HG03039 (cell line): ENCODE measurements at regions not wholly inside any gene's neighbourhood (a gene's known extent, or its start where the extent isn't known, plus 50 kb on each side); places are given as distances from the start of the nearest gene placed in this dataset.
"Not testable (repeated sequence)": the region's sequence is repeated elsewhere in the genome, so short reads cannot be mapped to it uniquely, and the experiment has no call there.

Experiments used
- ATAC-seq: cut with Tn5 transposase; IDR thresholded peaks from one replicate; pipeline ENCODE4 v1.9.1; 2021; ENCODE audit warnings: mild to moderate bottlenecking, moderate library complexity; ENCODE audit not compliant: unreplicated experiment

DNA sequence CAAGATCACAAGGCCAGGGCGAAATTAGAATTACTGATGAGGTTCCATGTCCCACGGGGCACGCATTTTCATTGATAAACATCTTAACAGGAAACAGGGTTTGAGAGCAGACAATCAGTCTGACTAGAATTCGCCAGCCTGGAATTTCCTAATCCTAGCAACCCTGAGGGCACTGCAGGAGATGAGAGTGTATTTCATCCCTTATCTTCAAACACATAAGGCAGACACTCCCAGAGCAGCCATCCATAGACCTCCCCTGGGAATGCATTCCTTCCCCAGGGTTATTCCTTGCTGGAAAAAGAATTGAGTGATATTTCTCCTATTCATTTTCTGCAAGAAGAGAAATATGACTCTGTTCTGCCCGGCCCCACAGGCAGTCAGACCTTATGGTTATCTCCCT lies 821.7 kb downstream of the MAT2B start:
- not testable (repeated sequence) for ATAC-seq

DNA sequence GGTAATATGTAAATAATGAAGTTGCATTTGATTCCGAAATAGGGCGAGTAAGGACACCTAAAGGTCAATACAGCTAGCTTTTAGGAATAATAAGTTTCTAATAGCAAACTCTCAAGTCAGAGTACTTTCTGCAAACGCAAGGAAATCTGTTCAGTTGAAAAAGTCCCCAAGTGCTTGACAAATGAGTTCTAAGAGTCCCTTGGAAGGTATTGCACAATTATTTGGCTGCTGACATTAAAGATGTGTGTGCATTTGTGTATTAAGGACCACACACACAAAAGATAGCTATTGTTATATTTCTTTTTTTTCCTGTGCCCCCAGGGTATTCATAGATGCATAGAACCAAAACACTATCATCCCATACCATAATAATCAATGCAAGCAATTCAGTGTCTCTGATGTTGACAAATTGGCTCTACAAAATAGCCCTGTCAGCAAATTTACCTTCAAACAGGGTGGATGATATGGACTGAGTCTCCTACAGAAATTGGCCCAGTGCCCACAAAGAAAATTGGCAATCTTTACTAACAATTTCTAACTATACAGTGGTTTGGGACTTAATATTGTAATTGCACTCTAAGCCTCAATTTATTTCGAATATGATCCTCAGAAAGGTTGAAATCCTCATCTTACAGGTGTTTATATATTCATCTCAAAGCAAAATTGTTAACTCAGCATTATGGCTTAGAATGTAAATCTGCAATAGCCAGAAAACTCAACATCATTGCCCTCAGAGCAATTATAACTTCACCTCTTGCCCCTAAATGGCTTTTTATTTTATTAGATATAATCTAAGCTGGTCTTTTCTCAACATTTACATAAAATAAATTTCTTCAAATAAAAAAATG lies 827.2 kb downstream of the MAT2B start:
- no peak for ATAC-seq

DNA sequence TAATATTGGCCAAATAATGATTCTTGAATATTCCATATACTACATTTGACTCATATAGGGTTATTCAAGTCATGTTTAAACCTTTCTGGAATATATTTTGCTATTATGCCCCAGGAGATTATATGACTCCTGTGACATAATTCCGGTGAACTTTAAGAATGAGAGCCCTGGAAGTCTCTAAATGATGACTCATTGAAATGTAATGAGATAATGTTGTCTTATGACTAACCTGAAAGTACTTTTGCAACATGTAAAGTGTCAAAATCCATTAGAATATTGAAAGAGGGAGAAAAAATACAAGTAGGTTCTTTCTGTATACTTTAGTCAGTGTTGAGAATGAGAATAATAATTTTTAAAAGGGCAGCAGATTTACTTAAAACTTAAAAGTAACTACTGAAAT lies 830.4 kb downstream of the MAT2B start:
- peak; percentile 48 for ATAC-seq

DNA sequence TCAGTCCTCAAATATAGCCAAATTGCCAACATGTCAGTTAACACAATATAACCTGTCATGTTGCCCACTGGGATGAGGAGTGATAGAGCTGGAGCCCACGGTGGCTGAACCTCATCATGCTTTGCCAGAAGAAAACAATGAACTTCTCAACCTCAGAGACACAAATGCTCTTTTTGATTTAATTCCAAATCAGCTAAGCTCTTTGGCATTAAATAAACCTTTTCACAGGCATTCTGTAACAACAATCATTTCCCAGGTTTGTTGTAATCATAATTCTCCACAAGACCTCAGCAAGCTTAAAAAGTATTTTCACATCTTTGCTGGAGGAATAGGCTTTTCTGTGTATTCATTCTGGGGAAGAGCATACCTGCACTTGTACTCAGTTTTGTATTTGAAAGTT lies 830.9 kb downstream of the MAT2B start:
- ATAC-seq, result peak; percentile 9

DNA sequence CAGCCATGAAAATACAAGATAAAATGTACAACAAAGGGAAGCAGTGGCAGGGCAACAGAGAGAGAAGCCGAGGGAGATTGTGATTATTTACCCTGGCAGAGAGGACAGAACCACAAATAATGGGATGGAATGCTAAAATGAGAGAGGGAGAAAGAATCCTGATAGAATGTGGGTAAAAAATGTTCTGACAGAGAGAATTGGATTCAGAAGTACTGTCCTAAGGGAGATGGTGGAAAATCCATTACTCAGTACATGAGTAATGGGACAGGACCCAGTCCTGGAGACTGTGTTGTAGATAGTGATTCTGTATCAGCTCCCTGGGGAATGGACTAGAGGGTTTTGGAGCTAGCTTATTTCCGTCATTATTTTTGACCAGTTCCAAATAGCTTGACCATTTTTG lies 831.5 kb downstream of the MAT2B start:
- no peak for ATAC-seq

DNA sequence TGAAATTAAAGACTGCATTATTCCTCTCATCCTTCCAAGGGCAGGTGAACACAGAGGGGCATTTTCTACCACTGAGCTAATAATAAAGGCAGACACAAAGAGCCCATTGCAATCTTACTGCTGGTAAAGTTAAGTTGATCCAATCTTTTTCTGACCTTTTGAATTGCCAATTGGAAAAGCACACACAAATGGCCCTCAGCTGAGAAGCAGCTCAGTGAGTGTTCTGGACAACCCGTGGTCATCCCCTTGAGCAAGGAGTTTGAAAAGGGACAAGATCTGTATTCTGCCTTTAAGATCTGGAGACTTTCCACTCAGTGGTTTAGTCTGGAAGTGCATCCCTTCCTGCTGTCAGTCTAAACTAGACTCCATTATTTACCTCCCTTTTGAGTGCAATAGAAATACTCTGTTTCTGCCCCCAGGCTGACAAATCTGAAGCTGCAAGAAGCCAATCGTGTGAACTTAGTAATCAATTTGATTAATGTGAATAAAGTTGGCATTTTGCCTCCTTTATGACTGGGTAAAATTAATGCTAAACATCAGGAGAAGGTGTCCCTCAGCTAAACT lies 835.7 kb downstream of the MAT2B start:
- ATAC-seq, result no peak

DNA sequence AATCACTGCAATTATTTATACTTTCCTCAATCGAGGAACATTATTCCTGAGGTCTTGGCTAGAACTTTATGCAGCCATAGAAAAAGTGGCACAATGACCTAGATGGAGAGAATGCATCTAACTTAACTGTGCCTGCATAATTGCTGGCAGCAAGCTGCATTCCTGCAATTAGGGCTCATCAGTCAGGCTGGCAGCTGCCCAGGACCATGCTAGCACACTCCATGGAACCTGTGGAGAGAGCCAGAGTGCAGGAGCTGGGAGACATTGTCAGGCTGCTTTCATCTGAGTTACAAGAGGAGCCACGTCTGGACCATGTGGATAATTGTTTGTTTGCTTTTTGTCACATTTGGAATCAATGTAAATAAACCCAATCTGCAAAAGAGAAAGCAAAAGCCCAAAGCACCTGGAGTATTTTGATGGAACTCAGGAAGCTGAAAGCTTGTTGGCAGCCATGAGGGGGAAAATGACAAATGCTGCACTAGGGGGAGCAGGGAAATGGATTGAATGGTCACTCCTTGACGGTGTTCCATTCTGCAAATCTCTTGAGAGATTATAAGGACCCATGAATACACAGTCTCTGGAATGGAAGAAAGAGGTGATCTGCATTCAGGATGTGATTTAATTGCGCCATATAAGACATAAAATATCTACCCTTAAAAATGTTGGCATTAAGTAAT lies 839.9 kb downstream of the MAT2B start:
- no peak for ATAC-seq

DNA sequence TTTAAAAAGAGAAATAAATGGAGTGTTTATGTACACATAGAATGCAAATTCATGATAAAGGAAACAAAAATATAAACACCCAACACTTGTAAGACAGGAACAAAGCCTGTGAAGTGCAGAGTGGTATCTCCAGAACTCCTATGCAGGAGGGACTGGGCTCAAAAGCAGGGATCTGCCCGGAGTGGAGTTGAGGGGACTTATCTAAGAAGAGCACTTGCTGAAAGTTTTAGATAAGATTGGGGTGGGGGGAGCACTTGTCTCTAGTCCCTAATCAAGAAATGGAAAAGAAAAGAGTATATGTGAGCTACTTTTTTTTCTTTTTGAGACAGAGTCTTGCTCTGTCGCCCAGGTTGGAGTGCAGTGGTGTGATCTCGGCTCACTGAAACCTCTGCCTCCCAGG lies 840.4 kb downstream of the MAT2B start:
- ATAC-seq, result no peak

DNA sequence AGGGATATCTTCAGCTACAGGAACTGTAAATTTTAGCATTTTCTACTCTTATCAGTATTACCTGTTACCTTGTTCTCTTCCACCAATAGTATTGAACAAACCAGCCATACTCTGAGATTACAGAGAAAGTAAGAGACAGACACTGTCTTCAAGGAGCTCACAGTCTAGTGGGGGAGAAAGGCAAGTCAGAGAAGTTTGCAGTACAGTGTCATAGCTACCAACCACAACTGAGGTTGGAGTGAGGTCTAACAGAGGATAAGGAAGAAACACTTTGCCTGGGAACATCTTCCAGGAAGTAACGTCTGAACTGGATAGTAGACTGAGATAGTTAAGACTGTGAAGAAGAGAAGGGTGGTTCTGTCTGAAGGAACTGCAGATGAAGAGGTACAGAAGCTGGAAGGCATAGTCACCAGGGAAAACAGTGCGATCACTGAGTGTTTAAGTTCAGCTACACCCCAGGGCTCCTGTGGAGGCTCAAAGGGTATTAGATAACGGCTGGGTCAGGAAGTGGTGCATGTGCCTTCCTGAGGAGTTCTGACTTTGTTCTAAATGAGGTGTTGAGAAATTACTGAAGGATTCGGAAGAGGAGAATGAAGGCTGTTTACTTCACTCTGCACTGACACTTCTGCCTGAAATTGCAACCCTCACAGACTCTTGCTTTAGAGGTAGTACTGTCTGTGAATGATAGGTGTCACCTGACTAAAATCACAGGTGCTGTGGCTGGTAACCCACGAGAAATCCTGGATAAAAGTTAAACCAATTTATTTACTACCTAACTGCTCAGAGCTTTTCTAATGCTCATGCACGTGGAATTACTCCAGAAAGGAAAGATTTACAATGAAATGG lies 841.6 kb downstream of the MAT2B start:
- ATAC-seq, result no peak

DNA sequence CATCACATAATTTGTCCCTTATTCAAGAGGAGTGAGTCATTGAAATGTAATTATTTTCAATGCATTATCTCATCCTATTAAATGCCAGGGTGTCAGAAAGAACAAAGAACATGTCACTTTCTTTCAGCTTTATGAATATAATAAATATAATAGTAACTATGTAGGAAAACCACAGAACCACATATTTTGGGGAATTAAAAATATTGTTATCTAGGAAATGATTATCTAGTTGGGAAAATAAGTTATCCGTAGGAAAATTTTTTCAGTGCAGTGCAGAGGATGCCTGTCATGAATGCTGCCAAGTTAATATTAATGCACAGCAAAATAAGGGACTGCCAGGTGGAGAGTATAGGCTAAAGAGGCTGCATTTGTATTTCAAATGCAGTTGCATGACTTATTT lies 844.8 kb downstream of the MAT2B start:
- ATAC-seq, result no peak

DNA sequence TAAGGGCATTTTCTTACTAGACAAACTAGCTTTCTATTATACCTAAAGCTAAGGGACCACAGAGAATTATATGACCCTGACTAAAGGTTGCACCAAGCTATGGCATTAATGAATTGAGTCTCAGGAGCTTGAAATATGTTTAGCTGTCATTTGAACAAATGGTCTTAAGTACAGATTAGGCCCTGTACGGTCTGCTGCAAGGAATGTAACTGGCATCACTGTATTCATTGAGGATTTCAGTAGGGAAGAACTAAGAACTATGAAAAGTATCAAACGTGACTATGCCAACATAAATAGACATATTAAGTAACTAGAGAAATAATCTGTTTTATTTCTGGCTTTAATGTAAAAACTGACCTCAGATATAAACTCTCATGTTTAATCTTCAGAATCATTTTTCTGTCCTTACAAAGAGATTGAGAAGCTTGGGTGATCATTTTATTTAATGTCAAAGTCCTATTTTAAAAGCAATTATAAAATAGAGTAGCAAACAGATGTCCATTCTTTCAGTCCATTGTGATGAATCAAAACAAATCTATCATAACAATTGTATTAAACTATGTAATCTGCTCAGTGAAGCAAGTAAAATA lies 845.9 kb downstream of the MAT2B start:
- ATAC-seq, result no peak

DNA sequence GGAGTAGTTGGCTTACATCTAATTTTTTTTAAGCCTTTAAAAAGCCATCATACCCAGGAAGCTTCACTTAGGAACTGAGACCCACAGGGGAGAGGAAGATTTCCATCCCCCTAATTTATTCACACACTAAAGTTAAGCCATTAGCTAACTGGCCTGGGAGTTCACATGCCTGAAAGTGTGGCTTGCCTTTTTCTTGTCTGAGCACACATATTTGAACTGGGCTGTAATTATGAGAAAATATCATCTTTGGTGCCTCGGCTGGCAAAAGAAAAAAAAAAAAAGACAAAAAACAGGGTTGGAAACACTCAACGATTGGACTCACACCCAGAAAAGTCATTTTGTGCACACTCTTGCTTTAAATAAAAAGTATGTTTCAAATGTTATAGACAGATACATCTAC lies 847.3 kb downstream of the MAT2B start:
- ATAC-seq, result no peak

DNA sequence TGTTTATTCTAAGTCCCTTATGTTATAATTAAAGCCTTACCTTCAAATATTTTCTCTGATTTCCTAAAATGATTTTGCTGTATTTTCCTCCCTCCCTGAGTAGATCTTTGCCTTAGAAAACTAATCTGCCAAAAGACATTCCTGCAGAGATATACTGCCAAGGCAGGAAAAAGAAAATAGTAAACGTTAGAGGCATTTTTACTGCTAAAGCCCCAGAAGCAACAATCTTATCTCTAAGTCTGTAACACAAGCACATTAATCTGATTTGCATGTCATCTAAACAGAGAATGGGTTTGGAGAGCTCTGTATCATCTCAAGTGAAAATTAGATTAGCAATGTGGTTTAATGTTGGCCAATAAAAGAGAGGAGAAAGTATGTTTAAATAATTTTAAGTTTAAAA lies 847.7 kb downstream of the MAT2B start:
- ATAC-seq, result no peak

DNA sequence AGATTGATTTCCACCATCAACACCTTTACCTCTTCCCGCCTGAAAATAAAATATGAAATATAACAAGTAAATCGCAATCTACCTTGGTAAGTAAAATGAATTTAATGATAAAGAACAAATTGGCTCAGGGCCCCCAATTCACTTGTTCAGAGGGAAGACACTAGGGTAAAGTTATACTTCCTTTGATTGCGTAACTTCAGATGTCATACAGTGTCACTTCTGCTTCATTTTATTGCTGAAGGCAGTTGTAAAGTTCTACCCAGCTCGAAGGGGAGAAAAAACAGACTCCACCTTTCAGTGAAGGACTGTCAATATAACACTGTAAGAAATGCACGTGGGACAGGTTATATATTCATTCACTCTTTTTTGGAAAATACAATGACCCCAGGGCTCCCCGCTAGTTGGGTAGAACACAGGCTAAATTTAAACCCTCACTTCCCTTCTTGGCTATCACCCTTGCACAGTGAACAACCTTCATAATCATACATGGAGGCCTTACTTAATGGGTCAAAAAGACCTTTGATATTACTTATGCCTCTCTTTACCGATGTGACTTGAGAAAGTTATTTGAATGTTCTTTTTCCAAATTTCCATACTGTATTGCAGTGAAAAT lies 848.8 kb downstream of the MAT2B start:
- no peak for ATAC-seq

DNA sequence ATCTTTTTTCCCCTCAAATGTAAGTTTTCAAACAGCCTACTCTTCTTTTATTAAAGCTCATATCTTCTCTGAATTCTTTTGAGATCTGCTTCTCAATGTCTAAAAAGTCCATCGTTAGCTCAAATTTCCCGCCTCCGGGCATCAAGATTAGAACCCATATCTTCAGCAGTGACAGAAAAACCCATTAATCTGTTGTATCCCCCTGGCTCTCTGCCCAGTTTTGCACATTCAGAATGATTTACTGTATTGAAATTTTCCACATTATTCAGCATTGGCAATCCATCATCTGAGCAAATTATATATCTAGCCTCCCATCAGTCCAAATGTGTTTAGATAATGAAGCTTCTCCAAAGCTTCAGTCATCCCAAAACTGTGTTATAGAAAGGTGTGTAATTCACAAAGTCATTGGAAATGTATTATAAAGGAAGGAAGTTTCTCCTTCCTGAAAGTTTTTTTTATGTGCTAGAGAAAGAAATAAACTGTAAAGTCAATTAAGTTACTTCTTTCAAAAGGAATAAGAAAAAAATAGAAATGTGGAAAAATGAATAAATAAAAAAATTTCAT lies 849.9 kb downstream of the MAT2B start:
- ATAC-seq, result no peak

DNA sequence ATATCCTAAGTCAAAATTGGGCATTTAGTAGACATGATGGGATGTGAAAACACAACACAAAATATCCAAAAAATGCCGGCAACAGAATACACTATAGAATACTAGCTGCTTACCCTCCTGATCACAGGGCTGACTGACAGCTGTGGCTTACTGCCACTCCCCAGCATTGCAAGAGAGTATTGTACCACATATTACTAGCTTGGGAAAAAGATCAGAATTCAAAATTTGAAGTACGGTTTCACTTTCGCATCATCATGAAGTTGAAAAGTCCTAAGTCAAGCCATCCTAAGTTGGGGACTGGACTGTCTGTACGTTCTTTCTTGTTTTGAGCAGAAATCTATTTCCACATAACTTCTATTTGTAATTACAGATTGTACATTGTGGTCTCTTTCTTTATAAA lies 851.4 kb downstream of the MAT2B start:
- ATAC-seq, result no peak

DNA sequence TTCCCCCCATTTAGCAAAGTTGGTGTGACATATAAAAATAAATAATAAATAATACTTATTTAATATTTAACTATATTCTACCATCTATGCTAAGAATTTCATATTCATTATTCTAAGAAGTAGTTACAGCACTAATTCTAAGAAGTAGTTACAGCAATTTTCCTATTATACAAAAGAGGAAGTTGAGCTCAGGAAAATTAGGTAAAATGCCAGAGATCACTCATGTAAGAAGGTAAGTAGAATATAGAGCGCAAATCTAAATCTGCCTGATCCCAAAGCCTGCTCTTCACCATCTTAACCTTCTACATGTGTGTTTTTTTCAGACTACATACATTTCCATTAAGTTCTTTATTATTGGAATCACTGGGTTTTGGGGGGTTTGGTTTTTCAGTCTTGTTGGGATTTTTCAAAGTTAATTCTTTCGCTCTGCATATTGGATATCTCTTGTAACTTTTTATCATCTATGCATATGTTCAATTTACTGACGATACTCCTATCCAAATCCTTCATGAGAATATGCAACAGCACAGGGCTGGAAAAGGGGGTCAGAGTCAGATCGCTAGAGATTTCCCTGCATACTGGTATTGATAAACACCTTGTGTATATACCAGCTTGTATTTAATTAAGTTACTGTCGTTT lies 852.1 kb downstream of the MAT2B start:
- ATAC-seq, result no peak

DNA sequence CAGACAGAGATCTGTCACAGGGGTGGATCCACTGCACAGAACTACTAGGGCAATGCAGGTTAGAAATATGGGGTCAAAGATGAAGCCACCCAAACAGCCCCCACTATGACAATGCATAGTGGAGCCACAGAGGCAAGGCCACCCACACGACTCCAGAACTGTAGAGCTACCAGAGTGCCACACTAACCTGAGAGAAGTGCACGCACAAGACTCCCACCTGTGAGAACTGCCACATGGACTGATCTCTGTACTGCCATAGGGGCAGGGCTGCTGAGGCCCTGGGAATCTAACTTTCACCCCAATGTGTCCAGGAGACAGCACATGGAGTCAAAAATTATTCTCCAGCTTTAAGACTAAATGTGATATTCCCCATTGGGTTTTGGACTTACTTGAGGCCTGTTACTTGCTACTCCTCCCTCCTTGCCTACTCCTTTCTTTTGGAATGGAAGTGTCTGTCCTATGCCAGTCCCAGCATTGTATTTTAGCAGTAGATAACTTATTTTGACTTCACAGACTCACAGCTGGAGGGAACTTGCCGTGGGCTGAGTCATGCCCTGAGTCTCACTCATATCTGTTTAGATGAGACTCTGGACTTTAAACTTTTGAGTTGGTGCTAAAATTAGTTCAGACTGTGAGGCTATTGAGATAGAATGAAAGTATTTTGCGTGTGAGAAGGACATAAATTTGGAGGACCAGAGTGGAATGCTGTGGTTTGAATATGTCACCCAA lies 853.3 kb downstream of the MAT2B start:
- ATAC-seq, result peak; percentile 71
